ENCODE measurements at regions not wholly inside any gene's neighbourhood (a gene's known extent, or its start where the extent isn't known, plus 50 kb on each side); places are given as distances from the start of the nearest gene placed in this dataset.

DNA sequence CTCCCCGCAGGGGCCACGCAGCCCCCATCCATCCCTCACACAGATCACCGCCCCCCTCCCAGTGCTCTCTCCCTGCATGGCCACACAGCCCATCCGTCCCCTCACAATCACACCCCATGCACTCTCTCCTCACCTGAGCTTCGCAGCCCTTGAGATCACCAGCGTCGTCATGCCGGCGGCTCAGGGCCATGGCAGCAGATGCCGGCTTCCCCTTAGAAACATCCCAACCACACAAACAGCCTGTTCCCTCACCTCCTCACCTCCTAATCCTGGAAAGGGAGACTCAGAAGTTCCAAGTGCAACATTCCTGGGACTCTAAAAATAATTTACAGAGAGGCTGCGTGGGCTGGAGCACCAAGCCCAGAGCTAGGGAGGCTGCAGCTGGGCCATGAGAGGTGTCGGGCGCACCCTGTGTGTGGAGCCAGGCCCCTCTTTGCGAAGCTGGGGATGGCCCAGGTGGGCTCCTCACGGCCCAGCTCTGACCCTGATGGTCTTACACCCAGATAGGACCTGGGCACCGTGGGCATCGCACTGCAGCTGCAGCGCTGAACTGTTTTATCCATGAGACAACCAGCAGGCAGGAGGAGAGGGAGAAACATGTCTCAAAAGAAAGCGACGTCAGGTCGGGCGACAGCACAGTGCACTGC is 125.3 kb downstream of the DLL1 start (continued):
- TF ChIP-seq CHD7 (IDR thresholded peaks at IDR 0.05; ENCODE audit: insufficient replicate concordance, low read length) = no peak
- TF ChIP-seq, protein P1, sequence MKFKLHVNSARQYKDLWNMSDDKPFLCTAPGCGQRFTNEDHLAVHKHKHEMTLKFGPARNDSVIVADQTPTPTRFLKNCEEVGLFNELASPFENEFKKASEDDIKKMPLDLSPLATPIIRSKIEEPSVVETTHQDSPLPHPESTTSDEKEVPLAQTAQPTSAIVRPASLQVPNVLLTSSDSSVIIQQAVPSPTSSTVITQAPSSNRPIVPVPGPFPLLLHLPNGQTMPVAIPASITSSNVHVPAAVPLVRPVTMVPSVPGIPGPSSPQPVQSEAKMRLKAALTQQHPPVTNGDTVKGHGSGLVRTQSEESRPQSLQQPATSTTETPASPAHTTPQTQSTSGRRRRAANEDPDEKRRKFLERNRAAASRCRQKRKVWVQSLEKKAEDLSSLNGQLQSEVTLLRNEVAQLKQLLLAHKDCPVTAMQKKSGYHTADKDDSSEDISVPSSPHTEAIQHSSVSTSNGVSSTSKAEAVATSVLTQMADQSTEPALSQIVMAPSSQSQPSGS (IDR thresholded peaks at IDR 0.05; ENCODE audit: low read length) = no peak
- no peak for TF ChIP-seq SRF (IDR thresholded peaks at IDR 0.05; ENCODE audit: low read depth, low read length)
- no peak for TF ChIP-seq SP2 (IDR thresholded peaks at IDR 0.05; ENCODE audit: low read length)
- no peak for TF ChIP-seq BRCA1 (IDR thresholded peaks at IDR 0.05; ENCODE audit: low read depth, low read length)
- TF ChIP-seq EGR1 (IDR thresholded peaks at IDR 0.05; ENCODE audit: borderline replicate concordance, low read depth, low read length) = no peak
- TF ChIP-seq RFX5 (IDR thresholded peaks at IDR 0.05; ENCODE audit: borderline replicate concordance, low read depth, low read length) = no peak
- no peak for TF ChIP-seq CHD1 (IDR thresholded peaks at IDR 0.05; ENCODE audit: low read depth, low read length)
- no peak for TF ChIP-seq HDAC6 (IDR thresholded peaks at IDR 0.05; ENCODE audit: low read depth, low read length)

All from H1 (cell line).